H1 (cell line): ENCODE measurements at regions not wholly inside any gene's neighbourhood (a gene's known extent, or its start where the extent isn't known, plus 50 kb on each side); places are given as distances from the start of the nearest gene placed in this dataset.

Source experiments
- CTCF ChIA-PET: fragments of 300-600 bp; sonication (Branson Sonifier 250); formaldehyde crosslinking; loops from one replicate; lab custom pipeline; 2021; ENCODE audit not compliant: partially characterized antibody; lab: Charles Lee
- POLR2A ChIA-PET: fragments of 300-600 bp; sonication (Branson Sonifier 250); formaldehyde crosslinking; loops from one replicate; lab custom pipeline; 2021; ENCODE audit warnings: inconsistent platforms; ENCODE audit not compliant: partially characterized antibody; lab: Charles Lee
- DNase-seq, 2 experiments: peaks; one replicate each; pipeline versions ENCODE4 v3.0.0 to v3.0.0-alpha.2; 2010 to 2022; ENCODE audit warnings: low spot score in 2 of 2, low read depth in 1 of 2, mixed read lengths in 1 of 2
- FAIRE-seq: peaks from 2 replicates; lab custom pipeline; 2011; peaks lifted over from hg19 to GRCh38; lab: Jason Lieb, UNC
- H2AFZ ChIP-seq: 2 replicates; pipeline ENCODE4 v1.8.1; 2012; ENCODE audit warnings: low read length, inconsistent platforms
- H2AK5ac ChIP-seq: 2 replicates; pipeline ENCODE4 v1.6.1; 2013; ENCODE audit warnings: low read depth, low read length
- H2BK120ac ChIP-seq: replicated peaks from 2 replicates; pipeline ENCODE3; 2013; ENCODE audit warnings: low read depth, low read length, inconsistent platforms
- H2BK12ac ChIP-seq: 2 replicates; pipeline ENCODE4 v1.6.1; 2013; ENCODE audit warnings: low read depth, low read length
- H2BK15ac ChIP-seq: 2 replicates; pipeline ENCODE4 v1.6.1; 2013; ENCODE audit warnings: low read length
- H2BK20ac ChIP-seq: 2 replicates; pipeline ENCODE4 v1.6.1; 2013; ENCODE audit warnings: low read length
- H2BK5ac ChIP-seq: 2 replicates; pipeline ENCODE4 v1.6.1; 2013; ENCODE audit warnings: low read depth, low read length
- H3K14ac ChIP-seq: 2 replicates; pipeline ENCODE4 v1.6.1; 2013; ENCODE audit warnings: inconsistent platforms; ENCODE audit not compliant: insufficient read length
- H3K18ac ChIP-seq: 2 replicates; pipeline ENCODE4 v1.6.1; 2013; ENCODE audit warnings: low read length; ENCODE audit errors: extremely low read depth
- H3K23ac ChIP-seq: 2 replicates; pipeline ENCODE4 v1.6.1; 2013; ENCODE audit warnings: inconsistent platforms; ENCODE audit not compliant: insufficient read length
- H3K23me2 ChIP-seq: 2 replicates; pipeline ENCODE4 v1.6.1; 2013; ENCODE audit warnings: low read depth, low read length
- H3K27ac ChIP-seq: 2 replicates; pipeline ENCODE4 v1.6.1; 2011; ENCODE audit warnings: low read depth, low read length, inconsistent platforms
- H3K27me3 ChIP-seq, 4 experiments: replicated peaks in 1 of 4; 1 replicate in 1 of 4; 2 replicates in 3 of 4; pipeline versions ENCODE4 v1.6.1 to v1.8.1; 2011 to 2013; ENCODE audit warnings: low read length in 3 of 4, mild to moderate bottlenecking in 3 of 4, inconsistent platforms in 2 of 4, mixed read lengths in 2 of 4, moderate library complexity in 1 of 4; ENCODE audit not compliant: control insufficient read depth in 3 of 4, insufficient read depth in 3 of 4; ENCODE audit errors: extremely low read depth in 1 of 4
- H3K36me3 ChIP-seq, 4 experiments: 2 replicates each; pipeline versions ENCODE4 v1.6.1 to v1.8.1; 2011 to 2013; ENCODE audit warnings: mild to moderate bottlenecking in 4 of 4, low read length in 3 of 4, moderate library complexity in 2 of 4, control low read depth in 1 of 4, inconsistent platforms in 1 of 4; ENCODE audit not compliant: insufficient read depth in 4 of 4, control insufficient read depth in 2 of 4
- H3K4ac ChIP-seq: replicated peaks from 2 replicates; pipeline ENCODE3; 2013; ENCODE audit warnings: low read length, low read depth, mixed read lengths, inconsistent platforms; ENCODE audit not compliant: insufficient read length
- H3K4me1 ChIP-seq, 4 experiments: replicated peaks in 1 of 4; 1 replicate in 1 of 4; 2 replicates in 3 of 4; pipeline versions ENCODE4 v1.6.1 to v1.8.1; 2011 to 2013; ENCODE audit warnings: low read length in 3 of 4, inconsistent platforms in 2 of 4, mixed read lengths in 1 of 4; ENCODE audit not compliant: insufficient read depth in 4 of 4, control insufficient read depth in 3 of 4
- H3K4me2 ChIP-seq, 2 experiments: 2 replicates each; pipeline versions ENCODE4 v1.6.1 to v1.8.1; 2011 to 2013; ENCODE audit warnings: low read depth in 2 of 2, low read length in 2 of 2, control low read depth in 1 of 2, inconsistent platforms in 1 of 2, mild to moderate bottlenecking in 1 of 2; ENCODE audit not compliant: insufficient read depth in 1 of 2
- H3K4me3 ChIP-seq, 4 experiments: fragments of 200-600, 300-600 bp in 1 of 4; sonication (generic), shearing (Covaris generic), sonication (Bioruptor Twin) in 1 of 4; 2 replicates each; pipeline versions ENCODE4 v1.5.1 to v1.8.1; 2011 to 2016; ENCODE audit warnings: low read length in 4 of 4, low read depth in 3 of 4, control low read depth in 2 of 4, inconsistent platforms in 2 of 4, mild to moderate bottlenecking in 2 of 4, mixed read lengths in 1 of 4, moderate library complexity in 1 of 4; ENCODE audit not compliant: insufficient read depth in 2 of 4; ENCODE audit errors: extremely low read depth in 1 of 4
- H3K56ac ChIP-seq: replicated peaks from 2 replicates; pipeline ENCODE3; 2013; ENCODE audit warnings: low read depth, mild to moderate bottlenecking, mixed read lengths, low read length, inconsistent platforms; ENCODE audit not compliant: insufficient read length
- H3K79me1 ChIP-seq: 2 replicates; pipeline ENCODE4 v1.6.1; 2013; ENCODE audit warnings: low read depth, low read length, control low read depth
- H3K79me2 ChIP-seq, 2 experiments: 2 replicates each; pipeline versions ENCODE4 v1.6.1 to v1.8.1; 2012 to 2013; ENCODE audit warnings: low read length in 2 of 2, mild to moderate bottlenecking in 2 of 2, inconsistent platforms in 1 of 2; ENCODE audit not compliant: insufficient read depth in 2 of 2, control insufficient read depth in 1 of 2
- H3K9ac ChIP-seq, 4 experiments: replicated peaks in 1 of 4; 1 replicate in 1 of 4; 2 replicates in 3 of 4; pipeline versions ENCODE4 v1.6.1 to v1.8.1; 2011 to 2013; ENCODE audit warnings: low read depth in 3 of 4, low read length in 3 of 4, control low read depth in 2 of 4, mild to moderate bottlenecking in 2 of 4, moderate library complexity in 2 of 4, inconsistent platforms in 1 of 4; ENCODE audit errors: extremely low read depth in 1 of 4
- H3K9me3 ChIP-seq, 2 experiments: 2 replicates each; pipeline versions ENCODE4 v1.6.1 to v1.8.1; 2012 to 2013; ENCODE audit warnings: mild to moderate bottlenecking in 2 of 2, moderate library complexity in 2 of 2, control low read depth in 1 of 2, inconsistent platforms in 1 of 2, low read depth in 1 of 2, low read length in 1 of 2, mixed read lengths in 1 of 2; ENCODE audit not compliant: insufficient read depth in 2 of 2
- H4K20me1 ChIP-seq, 2 experiments: replicated peaks in 1 of 2; 2 replicates each; pipeline versions ENCODE3 to v1.8.1; 2011 to 2013; ENCODE audit warnings: inconsistent platforms in 2 of 2, low read length in 2 of 2, mild to moderate bottlenecking in 1 of 2; ENCODE audit not compliant: insufficient read depth in 2 of 2, control insufficient read depth in 1 of 2
- H4K5ac ChIP-seq: 2 replicates; pipeline ENCODE4 v1.6.1; 2013; ENCODE audit warnings: low read length, low read depth, mixed read lengths, inconsistent platforms; ENCODE audit not compliant: insufficient read length
- H4K8ac ChIP-seq: 2 replicates; pipeline ENCODE4 v1.8.0; 2013; ENCODE audit warnings: mild to moderate bottlenecking, moderate library complexity, low read length, inconsistent platforms; ENCODE audit not compliant: insufficient read depth; ENCODE audit errors: extremely low read depth
- H4K91ac ChIP-seq: replicated peaks from 2 replicates; pipeline ENCODE3; 2013; ENCODE audit warnings: low read length, mixed read lengths, inconsistent platforms; ENCODE audit not compliant: insufficient read length
- ATF2 ChIP-seq: IDR thresholded peaks from 2 replicates; pipeline ENCODE4 v1.6.1; 2012; ENCODE audit warnings: low read length, inconsistent platforms
- BCL11A ChIP-seq, 2 experiments: IDR thresholded peaks; one replicate each; pipeline ENCODE4 v1.6.1; 2011; ENCODE audit warnings: low read depth in 2 of 2, low read length in 2 of 2, mild to moderate bottlenecking in 2 of 2
- BRCA1 ChIP-seq: IDR thresholded peaks from 2 replicates; pipeline ENCODE4 v1.6.1; 2012; ENCODE audit warnings: low read depth, low read length, improper control_type of control experiment
- CBX8 ChIP-seq: fragments of 300-800, 300-1000 bp; sonication (generic); IDR thresholded peaks from 2 replicates; pipeline ENCODE4 v1.7.1; 2016; ENCODE audit warnings: low read depth, low read length, borderline replicate concordance
- HDAC6 ChIP-seq: IDR thresholded peaks from one replicate; pipeline ENCODE4 v1.7.1; 2012; ENCODE audit warnings: low read depth, mild to moderate bottlenecking, inconsistent platforms, low read length, moderate library complexity
- KDM4A ChIP-seq: IDR thresholded peaks from one replicate; pipeline ENCODE4 v1.7.1; 2012; ENCODE audit warnings: low read depth, mild to moderate bottlenecking, moderate library complexity, low read length, inconsistent platforms; ENCODE audit not compliant: severe bottlenecking
- PHF8 ChIP-seq: fragments of 200-600 bp; sonication (generic); conservative IDR thresholded peaks from 2 replicates; pipeline ENCODE4 v1.7.1; 2012; ENCODE audit warnings: low read depth, mild to moderate bottlenecking, inconsistent platforms, low read length, moderate library complexity
- POLR2AphosphoS5 ChIP-seq: IDR thresholded peaks from 2 replicates; pipeline ENCODE4 v1.6.1; 2011; ENCODE audit warnings: low read depth, low read length
- POU5F1 ChIP-seq: IDR thresholded peaks from 2 replicates; pipeline ENCODE4 v1.6.1; 2011; ENCODE audit warnings: low read depth, mild to moderate bottlenecking, low read length, moderate library complexity
- RFX5 ChIP-seq: IDR thresholded peaks from 2 replicates; pipeline ENCODE4 v1.6.1; 2011; ENCODE audit warnings: low read depth, low read length, improper control_type of control experiment, borderline replicate concordance
- RXRA ChIP-seq: IDR thresholded peaks from 2 replicates; pipeline ENCODE4 v1.6.1; 2011; ENCODE audit warnings: low read depth, mild to moderate bottlenecking, low read length, moderate library complexity; ENCODE audit not compliant: insufficient read depth
- SIN3A ChIP-seq, 2 experiments: IDR thresholded peaks in 1 of 2; conservative IDR thresholded peaks in 1 of 2; 2 replicates each; pipeline ENCODE4 v1.6.1; 2011 to 2012; ENCODE audit warnings: low read length in 2 of 2, improper control_type of control experiment in 1 of 2, low read depth in 1 of 2, mild to moderate bottlenecking in 1 of 2
- SP4 ChIP-seq: IDR thresholded peaks from 2 replicates; pipeline ENCODE4 v1.6.1; 2012; ENCODE audit warnings: low read length, inconsistent platforms
- WGBS, 2 experiments: shearing (Covaris generic) in 1 of 2; methylation state at CpG; one replicate each; pipeline versions ENCODE4 v1.1.6 to v1.1.7; 2013 to 2015; ENCODE audit warnings: low lambda C conversion rate in 2 of 2, mixed read lengths in 2 of 2, inconsistent platforms in 1 of 2, low coverage in 1 of 2, missing lambda C conversion rate in 1 of 2; ENCODE audit not compliant: insufficient replicate concordance in 2 of 2, insufficient coverage in 1 of 2, insufficient read length in 1 of 2; ENCODE audit errors: extremely low coverage in 1 of 2, missing lambda C conversion rate in 1 of 2; 5-methylcytosine and 5-hydroxymethylcytosine counted together

- FAIRE-seq, result no peak
- no peak overlapping the region for H3K9ac ChIP-seq
- H4K20me1 ChIP-seq, result no peaks in the 10 kb centered on the region
- H4K91ac ChIP-seq, result no peak overlapping the region
- no peak overlapping the region for H3K4ac ChIP-seq
- H4K5ac ChIP-seq, result no peak overlapping the region
- H2BK12ac ChIP-seq, result no peak overlapping the region
- WGBS, 2 experiments, result 86% methylated on average over 5 of the region's 5 CpGs; no CpG with 5 or more reads in 1 of the 2 experiments
- H3K18ac ChIP-seq, result no peak overlapping the region
- no peak overlapping the region for H2AFZ ChIP-seq
- no peaks in the 10 kb centered on the region for H3K23me2 ChIP-seq
- H2AK5ac ChIP-seq, result no peak overlapping the region
- H3K4me2 ChIP-seq, result no peak overlapping the region
- H2BK120ac ChIP-seq, result no peak overlapping the region
- ChIA-PET CTCF (interaction anchor here (0.5 to 3.0 kb wide), 21 partner anchors 12 to 399 kb away, joined by 3 to 25 read pairs (median 4); no protein-coding TSS in a partner anchor), POLR2A (interaction anchor here (1.6 kb wide), 1 partner anchor 55 kb away, joined by 3 read pairs; no protein-coding TSS in a partner anchor)
- H3K27me3 ChIP-seq, result peaks cover 0 to 6% (median 0%) of the 10 kb centered on the region in 4 experiments; a peak in 3 of 7 replicates
- H3K79me2 ChIP-seq, result no peaks in the 10 kb centered on the region
- no peak overlapping the region for H2BK20ac ChIP-seq
- H3K79me1 ChIP-seq, result no peaks in the 10 kb centered on the region
- no peak overlapping the region for H3K14ac ChIP-seq
- no peak for DNase-seq
- H3K23ac ChIP-seq, result no peak overlapping the region
- H4K8ac ChIP-seq, result no peak overlapping the region
- H3K4me3 ChIP-seq, result no peak overlapping the region
- H2BK5ac ChIP-seq, result no peak overlapping the region
- H3K56ac ChIP-seq, result no peak overlapping the region
- no peak overlapping the region for H3K27ac ChIP-seq
- H2BK15ac ChIP-seq, result no peak overlapping the region
- H3K36me3 ChIP-seq, result no peaks in the 10 kb centered on the region
- H3K9me3 ChIP-seq, result no peaks in the 10 kb centered on the region
- H3K4me1 ChIP-seq, result peaks cover 0 to 14% (median 8%) of the 10 kb centered on the region in 4 experiments; a peak in 6 of 7 replicates
- no peak for TF ChIP-seq BCL11A (IDR thresholded peaks at IDR 0.05; ENCODE audit: low read depth in 2 of 2, low read length in 2 of 2)
- no peak for TF ChIP-seq POU5F1
- no peak for TF ChIP-seq SP4
- TF ChIP-seq RFX5, result no peak
- TF ChIP-seq RXRA, result no peak
- no peak for TF ChIP-seq HDAC6
- TF ChIP-seq POLR2AphosphoS5, result no peak
- TF ChIP-seq BRCA1, result no peak
- TF ChIP-seq CBX8, result no peak
- no peak for TF ChIP-seq PHF8
- TF ChIP-seq KDM4A, result no peak
- TF ChIP-seq SIN3A (conservative IDR thresholded peaks at IDR 0.05 in 1 of 2, IDR thresholded peaks at IDR 0.05 in 1 of 2; ENCODE audit: low read depth in 1 of 2, low read length in 2 of 2), result no peak
- TF ChIP-seq ATF2, result no peak
These were observed 50.3 kb upstream of the ATP11A start for GRCh38 chr13:112639521-112639920.
